GM12874 (cell line): ENCODE measurements at regions not wholly inside any gene's neighbourhood (a gene's known extent, or its start where the extent isn't known, plus 50 kb on each side); places are given as distances from the start of the nearest gene placed in this dataset.

Source experiments
- TF ChIP-seq, protein P1 (sequence below): IDR thresholded peaks from 2 replicates; pipeline ENCODE4 v1.5.1; 2011; ENCODE audit warnings: low read depth, mild to moderate bottlenecking, control low read depth, low read length, moderate library complexity; ENCODE audit not compliant: insufficient read depth

DNA sequence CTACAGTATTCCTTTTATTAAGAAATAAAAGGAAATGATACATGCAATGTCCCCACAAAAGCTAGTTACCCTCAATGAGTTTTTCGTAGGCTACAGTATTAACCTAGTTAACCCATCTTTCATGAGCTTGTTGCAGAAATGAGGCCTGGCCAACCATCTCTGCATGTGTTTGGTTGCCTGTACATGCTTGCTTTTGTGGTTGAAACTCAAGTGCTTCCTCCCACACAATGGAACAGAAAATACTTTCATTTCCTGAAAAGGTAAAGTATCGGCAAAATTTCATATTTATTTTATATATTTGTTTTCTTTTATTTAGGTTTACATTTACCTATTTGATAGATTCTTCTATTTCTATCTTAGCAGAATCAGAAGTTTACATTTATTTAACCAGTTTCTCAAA is 214.6 kb upstream of the FAM241A start:
- TF ChIP-seq, protein P1, sequence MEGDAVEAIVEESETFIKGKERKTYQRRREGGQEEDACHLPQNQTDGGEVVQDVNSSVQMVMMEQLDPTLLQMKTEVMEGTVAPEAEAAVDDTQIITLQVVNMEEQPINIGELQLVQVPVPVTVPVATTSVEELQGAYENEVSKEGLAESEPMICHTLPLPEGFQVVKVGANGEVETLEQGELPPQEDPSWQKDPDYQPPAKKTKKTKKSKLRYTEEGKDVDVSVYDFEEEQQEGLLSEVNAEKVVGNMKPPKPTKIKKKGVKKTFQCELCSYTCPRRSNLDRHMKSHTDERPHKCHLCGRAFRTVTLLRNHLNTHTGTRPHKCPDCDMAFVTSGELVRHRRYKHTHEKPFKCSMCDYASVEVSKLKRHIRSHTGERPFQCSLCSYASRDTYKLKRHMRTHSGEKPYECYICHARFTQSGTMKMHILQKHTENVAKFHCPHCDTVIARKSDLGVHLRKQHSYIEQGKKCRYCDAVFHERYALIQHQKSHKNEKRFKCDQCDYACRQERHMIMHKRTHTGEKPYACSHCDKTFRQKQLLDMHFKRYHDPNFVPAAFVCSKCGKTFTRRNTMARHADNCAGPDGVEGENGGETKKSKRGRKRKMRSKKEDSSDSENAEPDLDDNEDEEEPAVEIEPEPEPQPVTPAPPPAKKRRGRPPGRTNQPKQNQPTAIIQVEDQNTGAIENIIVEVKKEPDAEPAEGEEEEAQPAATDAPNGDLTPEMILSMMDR: no peak

DNA sequence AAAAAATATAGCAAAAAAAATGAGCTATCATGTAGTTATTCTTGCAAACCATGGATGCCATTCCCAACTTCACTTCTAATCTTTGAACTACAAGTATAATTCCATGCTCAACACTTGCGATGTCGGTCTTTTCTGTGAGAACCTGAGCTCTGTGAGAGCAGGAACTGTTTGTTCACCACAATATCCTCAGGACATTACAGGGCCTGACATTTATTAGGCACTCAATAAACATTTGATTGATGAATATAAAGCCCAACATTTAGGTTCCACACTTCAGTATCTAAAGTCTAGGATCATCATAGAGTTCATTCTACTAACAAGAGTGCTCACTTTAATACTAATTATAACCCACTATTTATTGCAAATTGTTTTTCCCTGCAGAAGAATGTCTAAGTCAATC is 211.6 kb upstream of the FAM241A start:
- TF ChIP-seq, protein P1: no peak

- TF ChIP-seq, protein P1: no peak
Measured at GRCh38 chr4:111934314-111934713, 210.9 kb upstream of the FAM241A start.

GRCh38 chr4:111937368-111937767 is 207.9 kb upstream of the FAM241A start:
- TF ChIP-seq, protein P1: peak; percentile 36; the same call in 1 of the 2 replicates

DNA sequence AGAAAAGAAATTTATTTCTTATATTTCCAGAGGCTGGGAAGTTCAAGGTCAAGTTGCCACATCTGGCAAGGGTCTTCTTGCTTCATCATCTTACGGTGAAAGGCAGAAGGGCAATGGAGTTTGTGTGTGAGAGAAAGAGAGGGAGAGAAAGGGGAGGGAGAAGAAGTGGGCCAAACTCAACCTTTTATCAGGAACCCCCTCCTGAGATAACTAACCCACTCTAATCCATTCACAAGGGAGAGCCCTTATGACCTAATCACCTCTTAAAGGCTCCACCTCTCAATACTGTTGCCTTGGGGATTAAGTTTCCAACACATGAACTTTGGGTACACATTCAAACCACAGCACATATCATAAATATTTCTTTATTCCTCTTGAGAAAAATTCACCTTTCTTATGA is 203.3 kb upstream of the FAM241A start:
- TF ChIP-seq, protein P1: no peak

- TF ChIP-seq, protein P1: peak; percentile 83
Measured at GRCh38 chr4:111943796-111944203, 201.5 kb upstream of the FAM241A start.

DNA sequence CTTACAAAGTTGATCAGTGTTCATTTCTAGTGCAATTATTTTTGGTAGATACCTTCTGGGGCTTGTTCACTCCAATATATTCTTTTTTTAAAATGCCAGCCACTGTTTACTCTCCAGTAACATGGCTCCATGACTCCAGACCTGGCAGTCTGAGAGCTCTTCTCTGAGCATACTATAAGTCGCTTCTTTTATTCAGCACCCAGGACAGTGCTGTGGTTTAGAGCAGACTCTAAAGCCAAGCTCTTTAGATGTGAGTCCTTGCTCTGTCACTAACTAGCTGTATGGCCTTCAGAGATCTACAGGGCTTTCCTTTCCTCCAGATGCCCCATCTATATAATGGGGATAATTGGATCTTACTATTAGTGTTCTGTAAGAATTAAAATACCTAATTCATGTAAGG is 200.2 kb upstream of the FAM241A start:
- TF ChIP-seq, protein P1: no peak

DNA sequence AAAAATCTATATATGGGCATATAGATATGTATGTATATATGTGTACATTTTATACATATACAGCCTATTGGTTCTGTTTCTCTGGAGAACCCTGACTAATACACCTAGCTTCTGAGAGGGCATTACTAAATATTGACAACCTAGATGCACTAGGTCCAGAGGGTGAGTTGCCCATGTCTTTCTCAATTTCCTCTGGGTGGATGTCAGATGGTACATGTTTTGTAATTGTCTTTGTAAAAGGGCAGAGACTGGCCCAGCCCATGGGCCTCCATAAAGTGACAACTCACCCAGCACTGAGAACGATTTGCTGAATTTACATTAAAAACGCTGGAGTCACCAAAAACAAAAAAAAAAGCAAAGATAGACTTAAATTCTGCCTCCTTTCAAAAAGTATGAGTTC is 198.5 kb upstream of the FAM241A start:
- TF ChIP-seq, protein P1: no peak
